Right lobe of liver (tissue), 4 donors: ENCODE measurements at regions not wholly inside any gene's neighbourhood (a gene's known extent, or its start where the extent isn't known, plus 50 kb on each side); places are given as distances from the start of the nearest gene placed in this dataset.

Experiments used
- POLR2A ChIP-seq: fragments of 450-650 bp; IDR thresholded peaks from one replicate; pipeline ENCODE4 v1.6.1; 2017; ENCODE audit warnings: antibody characterized with exemption, mild to moderate bottlenecking
- TF ChIP-seq, protein P1 (sequence below), 4 donors: fragments of 200-600 bp in 3 of 4; fragments of 450-650 bp in 1 of 4; IDR thresholded peaks; one replicate each; pipeline versions ENCODE4 v1.5.1 to v1.8.0; 2016 to 2022; ENCODE audit warnings: antibody characterized with exemption in 4 of 4, mild to moderate bottlenecking in 2 of 4
- donor health status: DM: no; HTN: no; CAD: no.
- donor health status: DM: no; HTN: no; CAD: no.
- donor health status: DM: no; HTN: yes; CAD: no.

DNA sequence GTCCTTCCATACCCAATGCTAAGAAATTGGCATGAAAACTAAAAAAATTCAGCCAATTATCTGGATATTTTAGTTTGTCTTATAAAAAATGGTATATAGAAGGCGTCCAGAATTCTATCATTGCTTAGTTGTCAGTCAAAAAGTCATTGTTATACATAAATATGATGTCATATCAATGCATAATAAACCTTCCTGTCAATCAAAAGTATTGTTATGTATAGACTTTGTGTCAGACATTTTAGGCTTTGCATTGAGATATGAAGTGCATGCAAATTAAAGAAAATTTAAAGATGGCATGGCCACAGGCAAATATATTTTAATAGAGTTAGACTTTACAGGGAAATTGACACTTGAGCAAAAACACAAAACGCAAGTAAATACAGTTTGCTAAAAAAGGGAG is 173.4 kb upstream of the FANCL start:
- TF ChIP-seq, protein P1, sequence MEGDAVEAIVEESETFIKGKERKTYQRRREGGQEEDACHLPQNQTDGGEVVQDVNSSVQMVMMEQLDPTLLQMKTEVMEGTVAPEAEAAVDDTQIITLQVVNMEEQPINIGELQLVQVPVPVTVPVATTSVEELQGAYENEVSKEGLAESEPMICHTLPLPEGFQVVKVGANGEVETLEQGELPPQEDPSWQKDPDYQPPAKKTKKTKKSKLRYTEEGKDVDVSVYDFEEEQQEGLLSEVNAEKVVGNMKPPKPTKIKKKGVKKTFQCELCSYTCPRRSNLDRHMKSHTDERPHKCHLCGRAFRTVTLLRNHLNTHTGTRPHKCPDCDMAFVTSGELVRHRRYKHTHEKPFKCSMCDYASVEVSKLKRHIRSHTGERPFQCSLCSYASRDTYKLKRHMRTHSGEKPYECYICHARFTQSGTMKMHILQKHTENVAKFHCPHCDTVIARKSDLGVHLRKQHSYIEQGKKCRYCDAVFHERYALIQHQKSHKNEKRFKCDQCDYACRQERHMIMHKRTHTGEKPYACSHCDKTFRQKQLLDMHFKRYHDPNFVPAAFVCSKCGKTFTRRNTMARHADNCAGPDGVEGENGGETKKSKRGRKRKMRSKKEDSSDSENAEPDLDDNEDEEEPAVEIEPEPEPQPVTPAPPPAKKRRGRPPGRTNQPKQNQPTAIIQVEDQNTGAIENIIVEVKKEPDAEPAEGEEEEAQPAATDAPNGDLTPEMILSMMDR (IDR thresholded peaks at IDR 0.05): no peak
- TF ChIP-seq POLR2A: no peak
